ENCODE measurements at regions not wholly inside any gene's neighbourhood (a gene's known extent, or its start where the extent isn't known, plus 50 kb on each side); places are given as distances from the start of the nearest gene placed in this dataset.

DNA sequence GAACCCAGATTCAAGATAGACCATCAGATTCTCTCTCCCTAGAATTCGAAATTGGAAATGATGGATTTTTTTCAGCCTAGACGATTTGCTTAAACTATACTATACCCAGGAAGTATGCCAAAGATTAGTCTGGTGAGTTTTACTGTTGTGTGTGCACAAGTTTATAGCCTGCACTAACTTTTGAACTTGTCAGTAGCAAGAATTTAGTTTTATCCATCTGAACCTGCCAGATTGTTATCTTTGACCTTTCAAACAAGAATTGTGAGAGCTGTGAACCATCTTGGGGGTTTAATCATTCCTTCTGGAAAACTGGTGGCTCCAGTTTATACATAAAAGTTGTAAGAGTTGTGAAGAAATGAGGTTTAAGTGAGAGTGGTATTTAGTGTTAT is 243.5 kb upstream of the DAAM1 start:
- TF ChIP-seq POLR2AphosphoS5 (IDR thresholded peaks at IDR 0.05; ENCODE audit: low read depth, low read length) (no peak), ZBTB1 (CRISPR knock-in tag; IDR thresholded peaks at IDR 0.05; ENCODE audit: borderline replicate concordance) (no peak), SP1 (IDR thresholded peaks at IDR 0.05) (no peak), SP1 (CRISPR knock-in tag; IDR thresholded peaks at IDR 0.05) (no peak), CHD2 (IDR thresholded peaks at IDR 0.05; ENCODE audit: low read depth, low read length) (no peak), EP300 (IDR thresholded peaks at IDR 0.05; ENCODE audit: low read depth in 2 of 2, low read length in 2 of 2) (no peak), EP300 (CRISPR knock-in tag; IDR thresholded peaks at IDR 0.05; ENCODE audit: borderline replicate concordance) (no peak), ZNF780A (CRISPR knock-in tag; IDR thresholded peaks at IDR 0.05) (no peak), JUN (CRISPR knock-in tag; IDR thresholded peaks at IDR 0.05) (no peak), ZBTB49 (CRISPR knock-in tag; IDR thresholded peaks at IDR 0.05; ENCODE audit: borderline replicate concordance) (no peak), RARA (CRISPR knock-in tag; IDR thresholded peaks at IDR 0.05) (no peak), ZNF432 (CRISPR knock-in tag; IDR thresholded peaks at IDR 0.05; ENCODE audit: borderline replicate concordance) (no peak), NBN (conservative IDR thresholded peaks at IDR 0.05) (no peak)
- TF ChIP-seq, protein P1, sequence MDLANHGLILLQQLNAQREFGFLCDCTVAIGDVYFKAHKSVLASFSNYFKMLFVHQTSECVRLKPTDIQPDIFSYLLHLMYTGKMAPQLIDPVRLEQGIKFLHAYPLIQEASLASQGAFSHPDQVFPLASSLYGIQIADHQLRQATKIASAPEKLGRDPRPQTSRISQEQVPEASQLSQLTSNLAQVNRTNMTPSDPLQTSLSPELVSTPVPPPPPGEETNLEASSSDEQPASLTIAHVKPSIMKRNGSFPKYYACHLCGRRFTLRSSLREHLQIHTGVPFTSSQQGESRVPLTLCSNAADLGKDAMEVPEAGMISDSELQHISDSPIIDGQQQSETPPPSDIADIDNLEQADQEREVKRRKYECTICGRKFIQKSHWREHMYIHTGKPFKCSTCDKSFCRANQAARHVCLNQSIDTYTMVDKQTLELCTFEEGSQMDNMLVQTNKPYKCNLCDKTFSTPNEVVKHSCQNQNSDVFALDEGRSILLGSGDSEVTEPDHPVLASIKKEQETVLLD (CRISPR knock-in tag; IDR thresholded peaks at IDR 0.05; ENCODE audit: low read depth), result no peak
- TF ChIP-seq, protein P2, sequence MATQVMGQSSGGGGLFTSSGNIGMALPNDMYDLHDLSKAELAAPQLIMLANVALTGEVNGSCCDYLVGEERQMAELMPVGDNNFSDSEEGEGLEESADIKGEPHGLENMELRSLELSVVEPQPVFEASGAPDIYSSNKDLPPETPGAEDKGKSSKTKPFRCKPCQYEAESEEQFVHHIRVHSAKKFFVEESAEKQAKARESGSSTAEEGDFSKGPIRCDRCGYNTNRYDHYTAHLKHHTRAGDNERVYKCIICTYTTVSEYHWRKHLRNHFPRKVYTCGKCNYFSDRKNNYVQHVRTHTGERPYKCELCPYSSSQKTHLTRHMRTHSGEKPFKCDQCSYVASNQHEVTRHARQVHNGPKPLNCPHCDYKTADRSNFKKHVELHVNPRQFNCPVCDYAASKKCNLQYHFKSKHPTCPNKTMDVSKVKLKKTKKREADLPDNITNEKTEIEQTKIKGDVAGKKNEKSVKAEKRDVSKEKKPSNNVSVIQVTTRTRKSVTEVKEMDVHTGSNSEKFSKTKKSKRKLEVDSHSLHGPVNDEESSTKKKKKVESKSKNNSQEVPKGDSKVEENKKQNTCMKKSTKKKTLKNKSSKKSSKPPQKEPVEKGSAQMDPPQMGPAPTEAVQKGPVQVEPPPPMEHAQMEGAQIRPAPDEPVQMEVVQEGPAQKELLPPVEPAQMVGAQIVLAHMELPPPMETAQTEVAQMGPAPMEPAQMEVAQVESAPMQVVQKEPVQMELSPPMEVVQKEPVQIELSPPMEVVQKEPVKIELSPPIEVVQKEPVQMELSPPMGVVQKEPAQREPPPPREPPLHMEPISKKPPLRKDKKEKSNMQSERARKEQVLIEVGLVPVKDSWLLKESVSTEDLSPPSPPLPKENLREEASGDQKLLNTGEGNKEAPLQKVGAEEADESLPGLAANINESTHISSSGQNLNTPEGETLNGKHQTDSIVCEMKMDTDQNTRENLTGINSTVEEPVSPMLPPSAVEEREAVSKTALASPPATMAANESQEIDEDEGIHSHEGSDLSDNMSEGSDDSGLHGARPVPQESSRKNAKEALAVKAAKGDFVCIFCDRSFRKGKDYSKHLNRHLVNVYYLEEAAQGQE (IDR thresholded peaks at IDR 0.05; ENCODE audit: borderline replicate concordance in 1 of 2, low read depth in 1 of 2, low read length in 2 of 2), result no peak
- TF ChIP-seq, protein P3, sequence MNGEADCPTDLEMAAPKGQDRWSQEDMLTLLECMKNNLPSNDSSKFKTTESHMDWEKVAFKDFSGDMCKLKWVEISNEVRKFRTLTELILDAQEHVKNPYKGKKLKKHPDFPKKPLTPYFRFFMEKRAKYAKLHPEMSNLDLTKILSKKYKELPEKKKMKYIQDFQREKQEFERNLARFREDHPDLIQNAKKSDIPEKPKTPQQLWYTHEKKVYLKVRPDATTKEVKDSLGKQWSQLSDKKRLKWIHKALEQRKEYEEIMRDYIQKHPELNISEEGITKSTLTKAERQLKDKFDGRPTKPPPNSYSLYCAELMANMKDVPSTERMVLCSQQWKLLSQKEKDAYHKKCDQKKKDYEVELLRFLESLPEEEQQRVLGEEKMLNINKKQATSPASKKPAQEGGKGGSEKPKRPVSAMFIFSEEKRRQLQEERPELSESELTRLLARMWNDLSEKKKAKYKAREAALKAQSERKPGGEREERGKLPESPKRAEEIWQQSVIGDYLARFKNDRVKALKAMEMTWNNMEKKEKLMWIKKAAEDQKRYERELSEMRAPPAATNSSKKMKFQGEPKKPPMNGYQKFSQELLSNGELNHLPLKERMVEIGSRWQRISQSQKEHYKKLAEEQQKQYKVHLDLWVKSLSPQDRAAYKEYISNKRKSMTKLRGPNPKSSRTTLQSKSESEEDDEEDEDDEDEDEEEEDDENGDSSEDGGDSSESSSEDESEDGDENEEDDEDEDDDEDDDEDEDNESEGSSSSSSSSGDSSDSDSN (CRISPR knock-in tag; IDR thresholded peaks at IDR 0.05), result no peak

Data from HepG2 (cell line).